ENCODE measurements at regions not wholly inside any gene's neighbourhood (a gene's known extent, or its start where the extent isn't known, plus 50 kb on each side); places are given as distances from the start of the nearest gene placed in this dataset.

- H3K27me3 ChIP-seq (ENCODE audit: control insufficient read depth, insufficient read depth, low read length) = no peaks in the 10 kb centered on the region
- no peaks in the 10 kb centered on the region for H3K4me1 ChIP-seq
- no peak overlapping the region for H2AFZ ChIP-seq
- TF ChIP-seq CTCF (IDR thresholded peaks at IDR 0.05) = no peak
- H3K4me3 ChIP-seq (ENCODE audit: low read depth, low read length) = no peak overlapping the region
- H3K36me3 ChIP-seq (ENCODE audit: control insufficient read depth, insufficient read depth, low read length) = no peaks in the 10 kb centered on the region
- H3K79me2 ChIP-seq = no peaks in the 10 kb centered on the region
- no peak overlapping the region for H3K9ac ChIP-seq
- H3K27ac ChIP-seq = no peak overlapping the region
- no peaks in the 10 kb centered on the region for H3K9me3 ChIP-seq (ENCODE audit: control insufficient read depth, low read length)
- H3K4me2 ChIP-seq (ENCODE audit: low read length) = no peak overlapping the region
These were observed 190.1 kb upstream of the MEF2C start for GRCh38 chr5:89072842-89073672.

DNA sequence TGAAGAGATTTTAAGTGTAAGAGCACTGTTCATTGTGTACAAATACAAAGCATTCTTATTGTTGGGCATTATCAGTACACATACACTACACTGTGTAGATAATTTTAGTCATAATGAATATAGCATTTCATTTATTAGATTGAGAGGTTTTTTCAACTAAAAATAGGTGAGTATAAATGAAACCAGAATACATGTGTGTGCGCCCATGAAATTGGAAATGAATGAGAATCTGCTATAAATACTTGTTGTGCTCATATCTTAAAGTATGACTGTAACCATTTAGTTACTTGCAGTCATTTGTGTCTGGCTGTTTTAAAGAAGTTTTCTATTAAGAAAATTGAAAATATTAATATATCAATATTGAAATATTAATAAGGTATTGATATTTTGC is 189.0 kb upstream of the MEF2C start:
- no peaks in the 10 kb centered on the region for H3K4me1 ChIP-seq
- no peak overlapping the region for H3K27ac ChIP-seq
- no peak overlapping the region for H3K9ac ChIP-seq
- no peak overlapping the region for H2AFZ ChIP-seq
- no peak overlapping the region for H3K4me2 ChIP-seq (ENCODE audit: low read length)
- TF ChIP-seq CTCF (IDR thresholded peaks at IDR 0.05) = no peak
- H3K79me2 ChIP-seq = no peaks in the 10 kb centered on the region
- H3K9me3 ChIP-seq (ENCODE audit: control insufficient read depth, low read length) = no peaks in the 10 kb centered on the region
- H3K36me3 ChIP-seq (ENCODE audit: control insufficient read depth, insufficient read depth, low read length) = no peaks in the 10 kb centered on the region
- no peaks in the 10 kb centered on the region for H3K27me3 ChIP-seq (ENCODE audit: control insufficient read depth, insufficient read depth, low read length)
- no peak overlapping the region for H3K4me3 ChIP-seq (ENCODE audit: low read depth, low read length)

- TF ChIP-seq CTCF (IDR thresholded peaks at IDR 0.05) = no peak
- Histone ChIP-seq H3K4me2 (ENCODE audit: low read length) (no peak overlapping the region), H3K79me2 (no peaks in the 10 kb centered on the region), H2AFZ (no peak overlapping the region), H3K27ac (no peak overlapping the region), H3K9me3 (ENCODE audit: control insufficient read depth, low read length) (no peaks in the 10 kb centered on the region), H3K4me1 (no peaks in the 10 kb centered on the region), H3K4me3 (ENCODE audit: low read depth, low read length) (no peak overlapping the region), H3K27me3 (ENCODE audit: control insufficient read depth, insufficient read depth, low read length) (no peaks in the 10 kb centered on the region), H3K36me3 (ENCODE audit: control insufficient read depth, insufficient read depth, low read length) (no peaks in the 10 kb centered on the region), H3K9ac (no peak overlapping the region)
These were observed 188.3 kb upstream of the MEF2C start for GRCh38 chr5:89071101-89071940.

DNA sequence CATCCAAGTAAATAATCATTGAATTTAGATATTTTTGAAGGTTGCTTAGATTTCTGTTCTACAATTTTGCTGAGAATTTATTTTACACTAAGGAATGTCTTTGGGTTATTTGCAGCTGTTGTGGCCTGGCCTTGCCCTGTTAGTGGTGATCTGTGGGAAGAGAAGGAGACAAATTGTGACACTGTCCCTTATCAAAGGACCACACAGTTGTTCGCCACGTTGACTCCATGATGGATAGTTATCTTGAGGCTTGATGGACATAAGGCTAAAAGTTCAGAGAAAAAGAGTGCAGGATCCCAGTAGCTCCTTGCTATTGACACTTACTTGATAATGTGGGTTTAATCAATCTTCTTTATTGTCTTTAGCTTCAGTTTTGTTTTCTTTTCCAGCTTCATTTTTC is 186.6 kb upstream of the MEF2C start:
- Histone ChIP-seq H3K9me3 (ENCODE audit: control insufficient read depth, low read length) (no peaks in the 10 kb centered on the region), H3K27me3 (ENCODE audit: control insufficient read depth, insufficient read depth, low read length) (no peaks in the 10 kb centered on the region), H3K27ac (no peak overlapping the region), H3K4me2 (ENCODE audit: low read length) (no peak overlapping the region), H2AFZ (no peak overlapping the region), H3K36me3 (ENCODE audit: control insufficient read depth, insufficient read depth, low read length) (no peaks in the 10 kb centered on the region), H3K4me3 (ENCODE audit: low read depth, low read length) (no peak overlapping the region), H3K9ac (no peak overlapping the region), H3K79me2 (no peaks in the 10 kb centered on the region), H3K4me1 (no peaks in the 10 kb centered on the region)
- no peak for TF ChIP-seq CTCF (IDR thresholded peaks at IDR 0.05)

All from parathyroid adenoma (tissue), 2 donors.